ENCODE measurements at regions not wholly inside any gene's neighbourhood (a gene's known extent, or its start where the extent isn't known, plus 50 kb on each side); places are given as distances from the start of the nearest gene placed in this dataset.
"Not testable (repeated sequence)": the region's sequence is repeated elsewhere in the genome, so short reads cannot be mapped to it uniquely, and the experiment has no call there.

DNA sequence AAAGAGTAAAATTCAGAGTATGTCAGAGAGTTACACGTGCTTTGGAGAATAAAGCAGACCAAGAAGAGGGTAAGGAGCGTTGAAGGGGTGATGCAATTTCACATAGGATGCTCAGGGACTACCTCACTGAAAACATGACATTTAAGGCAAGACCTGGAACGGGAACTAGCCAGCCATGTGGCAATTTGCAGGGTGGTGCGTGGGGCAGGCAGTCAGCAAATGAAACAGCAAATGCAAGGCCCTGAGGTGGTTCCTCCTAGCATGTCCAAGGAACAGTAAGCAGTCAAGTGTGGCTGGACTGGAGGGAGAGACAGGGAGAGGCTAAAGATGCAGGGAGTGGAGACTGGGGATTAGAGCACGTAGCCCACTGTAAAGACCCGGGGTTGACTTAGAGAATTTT lies 146.1 kb upstream of the LPP start:
- DNase-seq (ENCODE audit: low spot score), result no peak
- Histone ChIP-seq H3K27ac (no peak overlapping the region), H3K4me3 (no peak overlapping the region), H3K36me3 (no peaks in the 10 kb centered on the region), H3K9me3 (no peaks in the 10 kb centered on the region), H3K27me3 (no peaks in the 10 kb centered on the region), H3K4me1 (no peaks in the 10 kb centered on the region)
- TF ChIP-seq, protein P1, sequence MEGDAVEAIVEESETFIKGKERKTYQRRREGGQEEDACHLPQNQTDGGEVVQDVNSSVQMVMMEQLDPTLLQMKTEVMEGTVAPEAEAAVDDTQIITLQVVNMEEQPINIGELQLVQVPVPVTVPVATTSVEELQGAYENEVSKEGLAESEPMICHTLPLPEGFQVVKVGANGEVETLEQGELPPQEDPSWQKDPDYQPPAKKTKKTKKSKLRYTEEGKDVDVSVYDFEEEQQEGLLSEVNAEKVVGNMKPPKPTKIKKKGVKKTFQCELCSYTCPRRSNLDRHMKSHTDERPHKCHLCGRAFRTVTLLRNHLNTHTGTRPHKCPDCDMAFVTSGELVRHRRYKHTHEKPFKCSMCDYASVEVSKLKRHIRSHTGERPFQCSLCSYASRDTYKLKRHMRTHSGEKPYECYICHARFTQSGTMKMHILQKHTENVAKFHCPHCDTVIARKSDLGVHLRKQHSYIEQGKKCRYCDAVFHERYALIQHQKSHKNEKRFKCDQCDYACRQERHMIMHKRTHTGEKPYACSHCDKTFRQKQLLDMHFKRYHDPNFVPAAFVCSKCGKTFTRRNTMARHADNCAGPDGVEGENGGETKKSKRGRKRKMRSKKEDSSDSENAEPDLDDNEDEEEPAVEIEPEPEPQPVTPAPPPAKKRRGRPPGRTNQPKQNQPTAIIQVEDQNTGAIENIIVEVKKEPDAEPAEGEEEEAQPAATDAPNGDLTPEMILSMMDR (IDR thresholded peaks at IDR 0.05), result no peak

DNA sequence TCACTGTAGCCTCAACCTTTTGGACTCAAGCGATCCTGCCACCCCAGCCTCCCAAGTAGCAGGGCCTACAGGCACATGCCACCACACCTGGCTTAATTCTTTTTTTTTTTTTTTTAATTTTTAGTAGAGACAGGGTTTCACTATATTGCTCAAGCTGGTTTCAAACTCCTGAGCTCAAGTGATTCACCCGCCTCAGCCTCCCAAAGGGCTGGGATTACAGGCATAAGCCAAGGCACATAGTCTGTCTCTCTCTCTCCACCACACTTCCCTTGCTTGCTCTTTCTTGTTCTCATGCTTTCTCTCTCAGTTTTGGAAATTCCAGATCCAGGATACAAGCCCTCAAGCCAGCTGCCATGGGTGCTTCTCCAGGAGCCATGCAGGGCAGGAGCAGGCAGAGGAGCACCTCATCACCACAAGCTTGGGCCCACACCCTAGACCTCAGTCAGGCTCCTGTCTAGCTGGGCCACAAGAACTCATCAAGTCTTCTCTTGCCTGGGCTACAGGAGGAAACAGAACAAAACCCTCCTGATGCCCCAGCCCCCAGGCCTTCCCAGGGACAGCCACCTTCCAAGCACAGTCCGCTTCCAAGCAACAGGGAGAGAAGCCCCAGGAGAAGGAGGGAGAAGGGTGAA lies 145.3 kb upstream of the LPP start:
- Histone ChIP-seq H3K4me3 (no peak overlapping the region), H3K4me1 (no peaks in the 10 kb centered on the region), H3K9me3 (no peaks in the 10 kb centered on the region), H3K27ac (no peak overlapping the region), H3K36me3 (no peaks in the 10 kb centered on the region), H3K27me3 (no peaks in the 10 kb centered on the region)
- DNase-seq (ENCODE audit: low spot score), result no peak
- TF ChIP-seq, protein P1 (IDR thresholded peaks at IDR 0.05), result no peak

DNA sequence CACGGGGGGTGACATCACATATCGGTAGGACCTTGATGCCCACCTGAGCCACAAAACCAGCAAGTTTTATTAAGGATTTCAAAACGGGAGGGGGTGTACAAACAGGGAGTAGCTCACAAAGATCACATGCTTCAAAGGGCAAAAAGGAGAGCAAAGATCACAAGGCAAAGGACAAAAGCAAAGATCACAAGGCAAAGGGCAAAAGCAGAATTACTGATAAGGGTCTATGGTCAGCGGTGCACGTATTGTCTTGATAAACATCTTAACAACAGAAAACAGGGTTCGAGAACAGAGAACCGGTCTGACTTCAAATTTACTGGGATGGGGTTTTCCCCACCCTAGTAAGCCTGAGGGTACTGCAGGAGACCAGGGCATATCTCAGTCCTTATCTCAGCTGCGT lies 143.5 kb upstream of the LPP start:
- Histone ChIP-seq H3K4me3 (no peak overlapping the region), H3K36me3 (no peaks in the 10 kb centered on the region), H3K9me3 (no peaks in the 10 kb centered on the region), H3K4me1 (no peaks in the 10 kb centered on the region), H3K27ac (no peak overlapping the region), H3K27me3 (no peaks in the 10 kb centered on the region)
- TF ChIP-seq, protein P1 (IDR thresholded peaks at IDR 0.05), result no peak
- DNase-seq (ENCODE audit: low spot score), result no peak

DNA sequence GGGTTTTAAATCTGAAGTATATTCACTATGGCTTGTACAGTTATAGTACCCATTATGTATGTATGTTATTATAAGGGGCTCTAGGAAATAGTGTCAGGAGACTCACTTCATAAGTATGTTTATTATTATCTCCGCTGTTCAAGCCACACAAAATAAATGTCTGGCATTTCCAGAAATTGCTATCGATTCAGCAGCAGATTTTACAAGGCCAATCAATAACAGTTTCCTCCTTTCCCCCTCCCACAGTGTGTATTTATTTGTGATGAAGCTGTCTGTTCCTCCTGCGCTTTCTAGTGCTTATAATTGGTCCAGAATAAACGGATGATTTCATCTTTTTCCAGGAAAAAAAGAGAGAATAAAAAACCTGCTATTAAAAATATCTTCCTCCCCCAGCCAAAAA lies 134.2 kb upstream of the LPP start:
- Histone ChIP-seq H3K4me3 (no peak overlapping the region), H3K4me1 (no peaks in the 10 kb centered on the region), H3K27me3 (no peaks in the 10 kb centered on the region), H3K27ac (no peak overlapping the region), H3K36me3 (no peaks in the 10 kb centered on the region), H3K9me3 (no peaks in the 10 kb centered on the region)
- no peak for DNase-seq (ENCODE audit: low spot score)
- TF ChIP-seq, protein P1 (IDR thresholded peaks at IDR 0.05), result no peak

DNA sequence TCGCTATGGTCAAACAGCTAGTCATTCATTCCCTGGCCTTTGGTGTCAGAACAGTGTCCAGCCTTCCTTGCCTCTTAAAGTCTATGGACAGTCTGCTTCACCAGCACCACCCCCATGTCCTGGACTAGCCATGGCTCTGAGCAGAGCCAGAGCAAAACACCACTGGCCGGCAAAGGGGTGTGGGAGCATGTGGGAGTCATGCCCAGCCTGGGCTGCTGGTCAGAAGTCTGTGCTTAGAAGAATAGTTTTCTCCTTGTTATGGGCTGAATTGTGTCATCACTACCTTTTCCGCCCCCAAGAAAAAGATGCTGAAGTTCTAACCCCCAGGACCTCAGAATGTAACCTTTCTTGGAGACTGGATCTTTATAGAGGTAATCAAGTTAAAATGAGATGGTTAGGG lies 132.9 kb upstream of the LPP start:
- Histone ChIP-seq H3K27me3 (no peaks in the 10 kb centered on the region), H3K4me1 (no peaks in the 10 kb centered on the region), H3K9me3 (no peaks in the 10 kb centered on the region), H3K36me3 (no peaks in the 10 kb centered on the region), H3K4me3 (no peak overlapping the region), H3K27ac (no peak overlapping the region)
- DNase-seq (ENCODE audit: low spot score), result no peak
- TF ChIP-seq, protein P1 (IDR thresholded peaks at IDR 0.05), result no peak

DNA sequence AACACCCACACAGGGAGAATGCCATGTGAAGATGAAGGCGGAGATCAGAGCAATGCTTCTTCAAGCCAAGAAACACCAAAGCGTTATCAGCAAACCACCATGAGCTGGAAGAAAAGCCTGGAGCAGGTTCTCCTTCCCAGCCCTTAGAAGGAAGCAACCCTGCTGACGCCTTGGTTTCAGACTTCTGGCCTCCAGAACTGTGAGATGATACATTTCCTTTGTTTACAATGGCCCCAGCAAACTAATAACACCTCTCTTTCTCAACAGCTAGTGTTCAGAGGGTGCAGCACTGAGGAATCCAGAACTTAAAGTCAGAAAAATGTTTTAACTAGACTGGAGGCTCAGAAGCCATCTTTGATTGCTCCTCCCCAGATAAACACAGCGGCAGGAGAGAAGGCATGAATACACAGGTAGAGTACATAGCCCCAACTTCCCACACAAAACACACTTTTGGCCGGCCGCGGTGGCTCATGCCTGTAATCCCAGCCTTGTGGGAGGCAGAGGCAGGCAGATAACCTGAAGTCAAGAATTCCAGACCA lies 132.4 kb upstream of the LPP start:
- TF ChIP-seq, protein P1 (IDR thresholded peaks at IDR 0.05), result no peak
- H3K27ac ChIP-seq, result no peak overlapping the region

DNA sequence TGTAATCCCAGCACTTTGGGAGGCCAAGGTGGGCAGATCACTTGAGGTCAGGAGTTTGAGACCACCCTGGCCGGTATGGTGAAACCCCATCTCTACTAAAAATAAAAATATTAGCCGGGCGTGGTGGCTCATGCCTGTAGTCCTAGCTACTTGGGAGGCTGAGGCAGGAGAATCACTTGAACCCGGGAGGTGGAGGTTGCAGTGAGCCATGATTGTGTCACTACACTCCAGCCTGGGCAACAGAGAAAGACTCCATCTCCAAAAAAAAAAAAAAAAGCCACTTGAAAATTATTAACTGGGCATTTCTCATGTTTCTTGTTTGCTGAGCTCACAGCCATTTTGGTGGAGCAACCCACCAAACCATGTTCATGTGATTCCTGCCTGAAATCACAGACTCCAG lies 131.1 kb upstream of the LPP start:
- not testable (repeated sequence) for DNase-seq (ENCODE audit: low spot score); H3K9me3 ChIP-seq; H3K27me3 ChIP-seq; H3K27ac ChIP-seq; H3K36me3 ChIP-seq; H3K4me1 ChIP-seq; H3K4me3 ChIP-seq

More for the DNA sequence above, 132.4 kb upstream of the LPP start:
- DNase-seq (ENCODE audit: low spot score), result no peak
- Histone ChIP-seq H3K4me3 (no peak overlapping the region), H3K36me3 (no peaks in the 10 kb centered on the region), H3K4me1 (no peaks in the 10 kb centered on the region), H3K9me3 (no peaks in the 10 kb centered on the region), H3K27me3 (no peaks in the 10 kb centered on the region)
